ENCODE measurements at regions not wholly inside any gene's neighbourhood (a gene's known extent, or its start where the extent isn't known, plus 50 kb on each side); places are given as distances from the start of the nearest gene placed in this dataset.
"Not testable (repeated sequence)": the region's sequence is repeated elsewhere in the genome, so short reads cannot be mapped to it uniquely, and the experiment has no call there.

DNA sequence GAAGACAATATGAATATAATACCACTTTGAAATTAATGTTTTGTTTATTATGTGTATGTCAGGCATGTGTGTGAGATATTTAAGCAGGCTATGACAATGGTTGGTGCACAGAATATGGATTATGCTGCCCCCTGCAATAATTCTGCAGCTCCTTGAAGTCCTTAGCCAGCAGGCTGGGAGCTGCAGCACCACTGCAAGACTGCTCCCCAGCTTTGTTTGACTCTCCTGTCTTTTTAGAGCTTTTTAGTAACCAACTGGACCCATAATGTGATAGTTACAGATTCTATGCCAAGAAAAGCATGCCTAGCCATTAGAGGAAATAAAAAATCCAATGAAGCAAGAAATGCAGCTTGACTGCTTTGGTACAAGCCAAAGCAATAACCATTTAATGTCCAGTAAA is 535.1 kb downstream of the TMEM135 start:
- Histone ChIP-seq H3K4me2 (ENCODE audit: low read length) (no peak overlapping the region), H3K79me2 (ENCODE audit: control insufficient read depth, low read length) (no peaks in the 10 kb centered on the region), H3K27ac (ENCODE audit: low read depth, low read length) (no peak overlapping the region), H3K4me1 (ENCODE audit: control insufficient read depth, low read length) (no peaks in the 10 kb centered on the region), H3K9me2 (replicated peaks; ENCODE audit: control insufficient read depth, low read length) (no peaks in the 10 kb centered on the region), H3K9me3 (ENCODE audit: control insufficient read depth, insufficient read depth, low read length) (no peaks in the 10 kb centered on the region), H3F3A (ENCODE audit: control insufficient read depth, insufficient read depth) (no peaks in the 10 kb centered on the region), H3K36me3 (ENCODE audit: control insufficient read depth, low read length) (no peaks in the 10 kb centered on the region), H3K4me3 (ENCODE audit: low read length) (no peak overlapping the region), H3K27me3 (ENCODE audit: control insufficient read depth, low read length) (no peaks in the 10 kb centered on the region), H4K20me1 (ENCODE audit: control insufficient read depth, insufficient read depth, low read depth, low read length) (no peaks in the 10 kb centered on the region)
- TF ChIP-seq, protein P1, sequence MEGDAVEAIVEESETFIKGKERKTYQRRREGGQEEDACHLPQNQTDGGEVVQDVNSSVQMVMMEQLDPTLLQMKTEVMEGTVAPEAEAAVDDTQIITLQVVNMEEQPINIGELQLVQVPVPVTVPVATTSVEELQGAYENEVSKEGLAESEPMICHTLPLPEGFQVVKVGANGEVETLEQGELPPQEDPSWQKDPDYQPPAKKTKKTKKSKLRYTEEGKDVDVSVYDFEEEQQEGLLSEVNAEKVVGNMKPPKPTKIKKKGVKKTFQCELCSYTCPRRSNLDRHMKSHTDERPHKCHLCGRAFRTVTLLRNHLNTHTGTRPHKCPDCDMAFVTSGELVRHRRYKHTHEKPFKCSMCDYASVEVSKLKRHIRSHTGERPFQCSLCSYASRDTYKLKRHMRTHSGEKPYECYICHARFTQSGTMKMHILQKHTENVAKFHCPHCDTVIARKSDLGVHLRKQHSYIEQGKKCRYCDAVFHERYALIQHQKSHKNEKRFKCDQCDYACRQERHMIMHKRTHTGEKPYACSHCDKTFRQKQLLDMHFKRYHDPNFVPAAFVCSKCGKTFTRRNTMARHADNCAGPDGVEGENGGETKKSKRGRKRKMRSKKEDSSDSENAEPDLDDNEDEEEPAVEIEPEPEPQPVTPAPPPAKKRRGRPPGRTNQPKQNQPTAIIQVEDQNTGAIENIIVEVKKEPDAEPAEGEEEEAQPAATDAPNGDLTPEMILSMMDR (IDR thresholded peaks at IDR 0.05; ENCODE audit: low read depth, low read length, poor library complexity, severe bottlenecking) = no peak
- no peak for TF ChIP-seq EZH2phosphoT487 (IDR thresholded peaks at IDR 0.05; ENCODE audit: borderline replicate concordance, low read length)

DNA sequence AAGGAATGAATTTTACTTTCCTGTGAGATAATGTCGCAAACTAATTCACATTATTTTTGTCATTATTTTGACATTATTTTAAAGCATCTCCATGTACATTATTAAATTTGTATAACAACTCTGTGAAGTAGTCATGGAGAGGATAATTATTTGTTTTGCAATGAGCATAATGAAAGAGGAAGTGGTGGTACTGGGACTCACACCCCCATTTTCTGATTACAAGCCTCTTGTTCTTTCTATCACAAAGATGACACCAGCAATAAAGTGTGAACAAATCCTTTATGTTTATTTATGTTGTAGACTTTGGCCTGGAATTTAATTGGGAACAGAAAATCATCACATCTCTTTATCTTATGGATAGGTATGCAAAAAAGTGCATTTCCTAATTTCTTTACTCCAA is 522.6 kb downstream of the TMEM135 start:
- Histone ChIP-seq H3K9me2 (replicated peaks; ENCODE audit: control insufficient read depth, low read length) (no peaks in the 10 kb centered on the region), H3K4me1 (ENCODE audit: control insufficient read depth, low read length) (no peaks in the 10 kb centered on the region), H3K27ac (ENCODE audit: low read depth, low read length) (no peak overlapping the region), H3K36me3 (ENCODE audit: control insufficient read depth, low read length) (no peaks in the 10 kb centered on the region), H3K27me3 (ENCODE audit: control insufficient read depth, low read length) (no peaks in the 10 kb centered on the region), H3K4me3 (ENCODE audit: low read length) (no peak overlapping the region), H3K4me2 (ENCODE audit: low read length) (no peak overlapping the region), H3K79me2 (ENCODE audit: control insufficient read depth, low read length) (no peaks in the 10 kb centered on the region), H3F3A (ENCODE audit: control insufficient read depth, insufficient read depth) (no peaks in the 10 kb centered on the region), H3K9me3 (ENCODE audit: control insufficient read depth, insufficient read depth, low read length) (no peaks in the 10 kb centered on the region), H4K20me1 (ENCODE audit: control insufficient read depth, insufficient read depth, low read depth, low read length) (no peaks in the 10 kb centered on the region)
- TF ChIP-seq EZH2phosphoT487 (IDR thresholded peaks at IDR 0.05; ENCODE audit: borderline replicate concordance, low read length) = no peak
- TF ChIP-seq, protein P1 (IDR thresholded peaks at IDR 0.05; ENCODE audit: low read depth, low read length, poor library complexity, severe bottlenecking) = no peak

DNA sequence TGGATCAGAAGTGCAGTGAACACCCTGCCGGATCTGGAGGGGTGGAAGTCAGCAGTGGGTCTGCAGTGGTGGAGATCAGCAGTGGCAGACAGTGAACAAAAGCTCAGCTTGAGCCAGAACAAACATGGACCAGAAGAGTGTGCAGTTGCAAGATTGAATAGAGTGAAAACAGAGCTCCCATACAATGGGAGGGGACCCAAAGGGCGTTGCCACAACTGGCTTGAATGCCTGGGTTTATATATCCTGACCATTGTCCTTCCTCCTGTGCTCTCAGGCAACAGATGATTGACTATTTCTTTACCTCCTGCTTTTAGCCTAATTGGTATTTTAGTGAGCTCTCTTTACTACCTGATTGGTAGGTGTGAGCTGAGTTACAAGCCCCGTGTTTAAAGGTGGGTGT is 522.1 kb downstream of the TMEM135 start:
- not testable (repeated sequence) for H3K9me2 ChIP-seq (replicated peaks; ENCODE audit: control insufficient read depth, low read length); H3K79me2 ChIP-seq (ENCODE audit: control insufficient read depth, low read length); H3K36me3 ChIP-seq (ENCODE audit: control insufficient read depth, low read length); H4K20me1 ChIP-seq (ENCODE audit: control insufficient read depth, insufficient read depth, low read depth, low read length); H3K4me2 ChIP-seq (ENCODE audit: low read length); H3F3A ChIP-seq (ENCODE audit: control insufficient read depth, insufficient read depth); H3K27ac ChIP-seq (ENCODE audit: low read depth, low read length); H3K4me1 ChIP-seq (ENCODE audit: control insufficient read depth, low read length); H3K27me3 ChIP-seq (ENCODE audit: control insufficient read depth, low read length); H3K4me3 ChIP-seq (ENCODE audit: low read length); H3K9me3 ChIP-seq (ENCODE audit: control insufficient read depth, insufficient read depth, low read length)

DNA sequence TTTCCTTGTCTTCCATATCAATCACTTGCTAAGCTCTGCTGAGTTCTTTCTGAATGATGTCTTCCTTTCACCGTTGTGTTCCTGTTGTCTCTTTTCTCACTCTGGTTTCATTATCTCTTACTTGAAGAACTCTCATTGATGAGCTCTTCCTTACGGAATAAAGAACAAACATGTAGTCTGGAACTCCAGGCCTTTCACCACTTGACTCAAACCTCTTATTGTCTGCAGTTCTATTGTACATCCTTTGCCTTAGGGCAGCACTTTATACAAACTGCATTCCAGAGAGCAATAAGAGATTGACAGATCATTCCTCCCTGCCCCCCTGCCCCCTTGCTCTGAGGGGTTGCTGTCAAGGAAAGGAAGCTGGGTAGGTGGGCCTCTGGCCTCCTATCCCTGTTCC is 517.4 kb downstream of the TMEM135 start:
- H3F3A ChIP-seq (ENCODE audit: control insufficient read depth, insufficient read depth) = no peaks in the 10 kb centered on the region
- no peaks in the 10 kb centered on the region for H3K9me2 ChIP-seq (replicated peaks; ENCODE audit: control insufficient read depth, low read length)
- no peaks in the 10 kb centered on the region for H3K36me3 ChIP-seq (ENCODE audit: control insufficient read depth, low read length)
- H4K20me1 ChIP-seq (ENCODE audit: control insufficient read depth, insufficient read depth, low read depth, low read length) = no peaks in the 10 kb centered on the region
- H3K4me2 ChIP-seq (ENCODE audit: low read length) = no peak overlapping the region
- no peaks in the 10 kb centered on the region for H3K9me3 ChIP-seq (ENCODE audit: control insufficient read depth, insufficient read depth, low read length)
- no peaks in the 10 kb centered on the region for H3K4me1 ChIP-seq (ENCODE audit: control insufficient read depth, low read length)
- no peak overlapping the region for H3K4me3 ChIP-seq (ENCODE audit: low read length)
- H3K27ac ChIP-seq (ENCODE audit: low read depth, low read length) = no peak overlapping the region
- H3K27me3 ChIP-seq (ENCODE audit: control insufficient read depth, low read length) = no peaks in the 10 kb centered on the region
- no peaks in the 10 kb centered on the region for H3K79me2 ChIP-seq (ENCODE audit: control insufficient read depth, low read length)
- TF ChIP-seq, protein P1 (IDR thresholded peaks at IDR 0.05; ENCODE audit: low read depth, low read length, poor library complexity, severe bottlenecking) = no peak
- no peak for TF ChIP-seq EZH2phosphoT487 (IDR thresholded peaks at IDR 0.05; ENCODE audit: borderline replicate concordance, low read length)
